HG03139 (cell line): ENCODE measurements at regions not wholly inside any gene's neighbourhood (a gene's known extent, or its start where the extent isn't known, plus 50 kb on each side); places are given as distances from the start of the nearest gene placed in this dataset.
"Not testable (repeated sequence)": the region's sequence is repeated elsewhere in the genome, so short reads cannot be mapped to it uniquely, and the experiment has no call there.

ENCODE experiments used
- ATAC-seq: cut with Tn5 transposase; IDR thresholded peaks from one replicate; pipeline ENCODE4 v1.9.1; 2021; ENCODE audit not compliant: unreplicated experiment

- not testable (repeated sequence) for ATAC-seq
Observed at GRCh38 chr22:23439581-23439980, 140.5 kb downstream of the IGLL1 start.

GRCh38 chr22:23438216-23438615 is 141.9 kb downstream of the IGLL1 start:
- ATAC-seq, result no peak

- no peak for ATAC-seq
Observed at GRCh38 chr22:23437779-23438178, 142.3 kb downstream of the IGLL1 start.

- not testable (repeated sequence) for ATAC-seq
Observed at GRCh38 chr22:23437107-23437395, 143.0 kb downstream of the IGLL1 start.

GRCh38 chr22:23436354-23437106 is 143.6 kb downstream of the IGLL1 start:
- ATAC-seq, result not testable (repeated sequence)

GRCh38 chr22:23435186-23435585 is 144.9 kb downstream of the IGLL1 start:
- not testable (repeated sequence) for ATAC-seq

GRCh38 chr22:23434198-23434830 is 145.8 kb downstream of the IGLL1 start:
- ATAC-seq, result not testable (repeated sequence)

GRCh38 chr22:23433127-23434005 is 146.7 kb downstream of the IGLL1 start:
- ATAC-seq, result not testable (repeated sequence)

- not testable (repeated sequence) for ATAC-seq
Observed at GRCh38 chr22:23432719-23433118, 147.4 kb downstream of the IGLL1 start.

GRCh38 chr22:23431337-23432072 is 148.6 kb downstream of the IGLL1 start:
- ATAC-seq, result no peak

GRCh38 chr22:23424551-23425068 is 155.5 kb downstream of the IGLL1 start:
- ATAC-seq, result not testable (repeated sequence)

GRCh38 chr22:23424031-23424430 is 156.1 kb downstream of the IGLL1 start:
- ATAC-seq, result no peak

- ATAC-seq, result not testable (repeated sequence)
Observed at GRCh38 chr22:23422281-23422680, 157.8 kb downstream of the IGLL1 start.

- not testable (repeated sequence) for ATAC-seq
Observed at GRCh38 chr22:23421300-23421699, 158.8 kb downstream of the IGLL1 start.

GRCh38 chr22:23419931-23420330 is 160.2 kb downstream of the IGLL1 start:
- ATAC-seq, result no peak

GRCh38 chr22:23419171-23419570 is 160.9 kb downstream of the IGLL1 start:
- no peak for ATAC-seq

GRCh38 chr22:23418159-23418788 is 161.8 kb downstream of the IGLL1 start:
- ATAC-seq, result no peak

- ATAC-seq, result not testable (repeated sequence)
Observed at GRCh38 chr22:23417327-23417726, 162.8 kb downstream of the IGLL1 start.

GRCh38 chr22:23416169-23416690 is 163.9 kb downstream of the IGLL1 start:
- ATAC-seq, result not testable (repeated sequence)

- ATAC-seq, result no peak
Observed at GRCh38 chr22:23415490-23415851, 164.6 kb downstream of the IGLL1 start.
